Fibroblast of lung (primary cell): ENCODE measurements at regions not wholly inside any gene's neighbourhood (a gene's known extent, or its start where the extent isn't known, plus 50 kb on each side); places are given as distances from the start of the nearest gene placed in this dataset.

ENCODE experiments used
- EZH2 ChIP-seq: IDR thresholded peaks from 2 replicates; pipeline ENCODE4 v1.5.1; 2012; ENCODE audit warnings: low read length, control low read depth, mild to moderate bottlenecking; ENCODE audit errors: missing control alignments
- TF ChIP-seq, protein P1 (sequence below), 2 donors: IDR thresholded peaks in 1 of 2; conservative IDR thresholded peaks in 1 of 2; 1 replicate in 1 of 2; 2 replicates in 1 of 2; pipeline ENCODE4 v1.5.1; 2011 to 2012; ENCODE audit warnings: low read length in 2 of 2, control low read depth in 1 of 2, inconsistent platforms in 1 of 2, low read depth in 1 of 2, mild to moderate bottlenecking in 1 of 2

DNA sequence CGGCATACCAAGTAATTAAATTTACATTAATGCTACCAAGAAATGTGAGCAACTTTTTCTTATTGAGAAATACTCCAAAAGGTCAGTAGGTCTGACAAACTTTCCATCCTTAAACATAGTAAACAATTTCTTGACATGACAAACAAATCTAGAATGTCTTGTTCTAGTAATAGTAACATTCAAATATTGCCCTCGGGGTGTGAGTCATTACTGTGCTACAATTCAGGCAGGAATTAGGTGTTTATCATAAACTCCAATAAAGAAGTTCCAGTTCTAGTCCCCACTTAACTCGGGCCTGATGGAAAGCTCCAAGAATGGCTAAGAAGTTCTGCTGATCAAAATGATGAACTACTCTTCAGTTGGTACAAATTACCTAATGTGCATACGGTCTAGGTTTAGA lies 235.6 kb upstream of the TUSC1 start:
- TF ChIP-seq EZH2: no peak
- TF ChIP-seq, protein P1, sequence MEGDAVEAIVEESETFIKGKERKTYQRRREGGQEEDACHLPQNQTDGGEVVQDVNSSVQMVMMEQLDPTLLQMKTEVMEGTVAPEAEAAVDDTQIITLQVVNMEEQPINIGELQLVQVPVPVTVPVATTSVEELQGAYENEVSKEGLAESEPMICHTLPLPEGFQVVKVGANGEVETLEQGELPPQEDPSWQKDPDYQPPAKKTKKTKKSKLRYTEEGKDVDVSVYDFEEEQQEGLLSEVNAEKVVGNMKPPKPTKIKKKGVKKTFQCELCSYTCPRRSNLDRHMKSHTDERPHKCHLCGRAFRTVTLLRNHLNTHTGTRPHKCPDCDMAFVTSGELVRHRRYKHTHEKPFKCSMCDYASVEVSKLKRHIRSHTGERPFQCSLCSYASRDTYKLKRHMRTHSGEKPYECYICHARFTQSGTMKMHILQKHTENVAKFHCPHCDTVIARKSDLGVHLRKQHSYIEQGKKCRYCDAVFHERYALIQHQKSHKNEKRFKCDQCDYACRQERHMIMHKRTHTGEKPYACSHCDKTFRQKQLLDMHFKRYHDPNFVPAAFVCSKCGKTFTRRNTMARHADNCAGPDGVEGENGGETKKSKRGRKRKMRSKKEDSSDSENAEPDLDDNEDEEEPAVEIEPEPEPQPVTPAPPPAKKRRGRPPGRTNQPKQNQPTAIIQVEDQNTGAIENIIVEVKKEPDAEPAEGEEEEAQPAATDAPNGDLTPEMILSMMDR (conservative IDR thresholded peaks at IDR 0.05 in 1 of 2, IDR thresholded peaks at IDR 0.05 in 1 of 2; ENCODE audit: low read depth in 1 of 2, low read length in 2 of 2): no peak
